ENCODE measurements at regions not wholly inside any gene's neighbourhood (a gene's known extent, or its start where the extent isn't known, plus 50 kb on each side); places are given as distances from the start of the nearest gene placed in this dataset.

GRCh38 chr5:174293006-174293405 lies 247.5 kb downstream of the NSG2 start:
- no peak for DNase-seq

- DNase-seq: no peak
These were observed 248.0 kb downstream of the NSG2 start for GRCh38 chr5:174293481-174293880.

- no peak for DNase-seq
These were observed 249.6 kb downstream of the NSG2 start for GRCh38 chr5:174294891-174295620.

- DNase-seq: no peak
These were observed 250.4 kb downstream of the NSG2 start for GRCh38 chr5:174295702-174296436.

- DNase-seq: peak; percentile 58
These were observed 254.8 kb downstream of the NSG2 start for GRCh38 chr5:174300118-174300940.

- DNase-seq: no peak
These were observed 255.6 kb downstream of the NSG2 start for GRCh38 chr5:174300941-174301761.

GRCh38 chr5:174301848-174302625 lies 256.5 kb downstream of the NSG2 start:
- DNase-seq: no peak

- no peak for DNase-seq
These were observed 257.5 kb downstream of the NSG2 start for GRCh38 chr5:174303035-174303434.

- no peak for DNase-seq
These were observed 258.0 kb downstream of the NSG2 start for GRCh38 chr5:174303437-174304045.

GRCh38 chr5:174305241-174305681 lies 259.8 kb downstream of the NSG2 start:
- DNase-seq: no peak

GRCh38 chr5:174306345-174307030 lies 261.0 kb downstream of the NSG2 start:
- DNase-seq: no peak

- peak; percentile 29 for DNase-seq
These were observed 261.5 kb downstream of the NSG2 start for GRCh38 chr5:174307031-174307408.

GRCh38 chr5:174307656-174308271 lies 262.3 kb downstream of the NSG2 start:
- DNase-seq: no peak

GRCh38 chr5:174309131-174309795 lies 263.8 kb downstream of the NSG2 start:
- peak; percentile 20 for DNase-seq

- no peak for DNase-seq
These were observed 264.7 kb downstream of the NSG2 start for GRCh38 chr5:174310243-174310642.

GRCh38 chr5:174310706-174311105 lies 265.2 kb downstream of the NSG2 start:
- DNase-seq: no peak

GRCh38 chr5:174311121-174311520 lies 265.6 kb downstream of the NSG2 start:
- DNase-seq: no peak

GRCh38 chr5:174311531-174312269 lies 266.2 kb downstream of the NSG2 start:
- peak; percentile 90 for DNase-seq

GRCh38 chr5:174312270-174312617 lies 266.7 kb downstream of the NSG2 start:
- no peak for DNase-seq

All from DMS53 (cell line).